Activated CD4-positive, alpha-beta memory T cell treated with anti-CD3 and anti-CD28 coated beads for 36 hours (primary cell): ENCODE measurements at regions not wholly inside any gene's neighbourhood (a gene's known extent, or its start where the extent isn't known, plus 50 kb on each side); places are given as distances from the start of the nearest gene placed in this dataset.

Source experiments
- CTCF ChIA-PET: fragments of 350-600 bp; sonication (Branson Sonifier 250); formaldehyde crosslinking; loops from one replicate; lab custom pipeline; 2021; ENCODE audit warnings: antibody characterized with exemption, inconsistent platforms; lab: Charles Lee
- POLR2A ChIA-PET: fragments of 350-600 bp; sonication (Branson Sonifier 250); formaldehyde crosslinking; loops from one replicate; lab custom pipeline; 2021; ENCODE audit warnings: antibody characterized with exemption; lab: Charles Lee
- DNase-seq: peaks from one replicate; pipeline ENCODE4 v3.0.0-alpha.2; 2020
- H3K27ac Mint-ChIP-seq: one replicate; pipeline ENCODE4 v1.8.0; 2021; ENCODE audit warnings: mixed read lengths
- H3K27me3 Mint-ChIP-seq: one replicate; pipeline ENCODE4 v1.8.0; 2021; ENCODE audit warnings: mixed read lengths
- H3K36me3 Mint-ChIP-seq: one replicate; pipeline ENCODE4 v1.8.0; 2021; ENCODE audit warnings: mixed read lengths
- H3K4me1 Mint-ChIP-seq: one replicate; pipeline ENCODE4 v1.8.0; 2021; ENCODE audit warnings: low read depth, mixed read lengths
- H3K4me3 Mint-ChIP-seq: one replicate; pipeline ENCODE4 v1.8.0; 2021; ENCODE audit warnings: mild to moderate bottlenecking, mixed read lengths
- H3K9me3 Mint-ChIP-seq: one replicate; pipeline ENCODE4 v1.8.0; 2021; ENCODE audit warnings: mixed read lengths
- intact Hi-C: fragments of 100-400 bp; cut with micrococcal nuclease; formaldehyde crosslinking; loops from one replicate; pipeline ENCODE4 v1.15.1; 2023

DNA sequence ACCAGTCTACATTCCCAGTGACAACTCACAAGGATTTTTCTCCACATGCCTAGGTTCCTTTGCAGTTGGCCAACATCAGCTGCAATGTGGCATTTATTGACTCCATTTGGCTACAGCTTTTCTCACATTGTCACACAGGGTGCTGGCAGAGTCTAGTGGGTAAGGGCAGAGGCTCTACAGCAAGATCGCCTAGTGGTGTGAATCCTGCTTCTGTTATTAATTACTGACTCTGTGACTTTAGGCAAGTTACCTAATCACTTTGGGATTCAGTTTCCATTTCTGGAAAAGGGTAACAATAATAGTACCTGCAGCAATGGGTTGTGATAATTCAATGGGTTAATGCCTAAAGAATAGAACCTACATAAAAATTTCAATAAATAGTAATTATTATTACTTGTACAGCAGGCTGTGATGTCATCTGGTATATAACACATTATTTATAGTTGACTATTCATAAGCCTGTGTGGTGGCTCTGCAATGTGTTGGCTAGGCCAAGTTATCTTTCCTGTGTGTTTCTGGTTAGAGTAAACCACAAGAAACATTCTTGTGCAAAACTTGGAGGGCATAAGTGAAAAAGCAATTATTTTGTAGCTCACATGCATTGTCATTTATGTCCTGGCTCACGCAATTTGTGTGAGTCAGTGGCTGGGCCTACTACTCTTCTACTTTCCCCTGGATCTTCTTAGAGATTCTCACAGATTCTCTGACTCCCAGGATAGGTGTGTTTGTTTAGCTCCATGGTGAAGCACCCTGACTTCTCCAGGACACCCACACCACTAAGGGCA lies 59.5 kb downstream of the PTGS2 start:
- Mint-ChIP-seq H3K27ac (no peak overlapping the region), H3K27me3 (no peaks in the 10 kb centered on the region), H3K9me3 (no peaks in the 10 kb centered on the region), H3K36me3 (no peaks in the 10 kb centered on the region), H3K4me1 (peaks cover 20% of the 10 kb centered on the region), H3K4me3 (no peak overlapping the region)
- intact Hi-C loops: no loop called here
- peak; percentile 25 for DNase-seq
- ChIA-PET CTCF (no interaction called here), POLR2A (no interaction called here)

DNA sequence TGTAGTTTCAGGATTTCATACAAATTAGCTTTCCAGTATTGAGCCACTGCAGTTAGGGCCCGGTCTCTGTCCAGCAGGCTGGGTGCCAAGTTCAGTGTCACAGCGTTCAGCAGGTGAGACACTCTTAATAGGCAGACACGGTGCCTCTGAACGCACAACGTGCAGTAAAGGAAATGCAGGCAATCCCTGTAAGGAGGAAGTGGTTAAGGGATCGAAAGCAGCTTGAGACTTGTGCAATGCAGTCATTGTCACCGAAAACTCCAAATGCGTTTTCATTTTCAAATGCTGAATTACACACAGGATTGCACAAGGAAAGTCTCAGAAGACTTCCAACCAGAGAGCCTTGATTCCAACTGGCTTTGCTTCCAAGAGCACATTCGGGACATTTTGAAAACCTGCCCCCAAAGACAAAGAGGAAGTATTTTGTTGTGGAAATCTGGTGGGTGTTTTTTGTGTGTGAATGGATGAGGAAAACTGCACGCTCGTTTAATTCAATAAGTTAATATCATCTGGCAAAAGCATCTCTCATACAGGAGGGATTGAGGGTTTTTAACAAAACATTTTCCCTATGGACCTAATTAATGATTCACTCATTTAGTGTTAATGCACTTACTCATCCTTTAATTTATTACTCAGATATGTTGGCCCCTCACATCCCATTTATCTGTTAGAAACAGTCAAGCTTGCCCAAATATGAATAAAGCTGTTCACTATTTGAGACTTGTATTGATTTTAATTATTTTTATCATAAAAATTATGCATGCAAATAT lies 61.6 kb downstream of the PTGS2 start:
- ChIA-PET POLR2A (no interaction called here), CTCF (no interaction called here)
- peaks cover 33% of the 10 kb centered on the region for H3K4me1 Mint-ChIP-seq
- H3K4me3 Mint-ChIP-seq: no peak overlapping the region
- intact Hi-C loops: loop anchor here (1.0 to 10.0 kb wide), 4 partner anchors 64 to 214 kb away; partner anchors contain the start of gene PTGS2
- H3K27ac Mint-ChIP-seq: no peak overlapping the region
- peak; percentile 60 for DNase-seq
- H3K9me3 Mint-ChIP-seq: no peaks in the 10 kb centered on the region
- H3K36me3 Mint-ChIP-seq: no peaks in the 10 kb centered on the region
- H3K27me3 Mint-ChIP-seq: peaks cover 1% of the 10 kb centered on the region

DNA sequence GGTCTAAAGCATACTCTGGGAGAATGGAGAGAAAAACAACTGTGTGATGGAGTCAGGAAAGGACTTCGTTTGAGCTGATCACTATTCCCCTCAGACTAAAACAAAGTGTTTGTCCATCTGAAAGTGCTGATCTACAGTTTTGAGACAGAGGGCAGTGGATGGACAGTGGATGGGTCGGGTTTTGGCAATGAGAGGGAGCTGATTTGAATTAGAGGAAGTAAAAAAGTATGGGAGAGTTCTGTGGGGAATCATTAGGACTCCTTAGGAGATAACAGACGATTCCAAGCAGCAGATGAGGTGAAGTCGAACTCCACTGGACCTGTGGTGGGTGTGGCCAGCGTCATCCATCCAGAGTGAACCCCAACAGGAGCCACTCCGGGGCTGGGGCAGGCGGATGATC lies 62.3 kb downstream of the PTGS2 start:
- peaks cover 1% of the 10 kb centered on the region for H3K27me3 Mint-ChIP-seq
- intact Hi-C loops: loop anchor here (1.0 to 10.0 kb wide), 4 partner anchors 64 to 213 kb away; partner anchors contain the start of gene PTGS2
- H3K4me1 Mint-ChIP-seq: peaks cover 33% of the 10 kb centered on the region
- ChIA-PET POLR2A (no interaction called here), CTCF (no interaction called here)
- no peak overlapping the region for H3K27ac Mint-ChIP-seq
- H3K36me3 Mint-ChIP-seq: no peaks in the 10 kb centered on the region
- no peak overlapping the region for H3K4me3 Mint-ChIP-seq
- no peak for DNase-seq
- H3K9me3 Mint-ChIP-seq: no peaks in the 10 kb centered on the region

DNA sequence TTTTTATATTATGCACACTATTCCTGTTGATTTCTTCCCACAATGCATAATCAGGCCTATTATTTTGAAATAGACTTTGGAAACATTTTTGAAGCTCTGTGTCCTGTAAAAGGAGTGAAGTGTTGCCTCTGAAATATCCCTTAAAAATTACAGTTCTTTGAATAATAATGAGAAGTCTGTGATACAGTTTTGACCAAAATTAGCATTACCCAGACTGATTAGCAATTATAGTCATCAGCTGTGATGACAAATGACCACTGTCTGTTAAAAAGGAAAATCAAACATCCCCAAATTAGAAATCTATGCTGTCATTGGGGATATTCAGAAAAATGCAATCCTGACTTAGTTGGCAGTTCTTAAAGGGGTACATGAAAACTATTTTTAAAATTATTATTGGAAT lies 63.7 kb downstream of the PTGS2 start:
- DNase-seq: no peak
- Mint-ChIP-seq H3K4me1 (peaks cover 33% of the 10 kb centered on the region), H3K27me3 (peaks cover 1% of the 10 kb centered on the region), H3K27ac (no peak overlapping the region), H3K36me3 (no peaks in the 10 kb centered on the region), H3K4me3 (no peak overlapping the region), H3K9me3 (no peaks in the 10 kb centered on the region)
- intact Hi-C loops: loop anchor here (5.0 to 10.0 kb wide), 3 partner anchors 66 to 212 kb away; partner anchors contain the start of gene PTGS2
- ChIA-PET CTCF (interaction anchor here (0.6 to 0.8 kb wide), 2 partner anchors 111 to 370 kb away, joined by 3 read pairs; no protein-coding TSS in a partner anchor), POLR2A (no interaction called here)

DNA sequence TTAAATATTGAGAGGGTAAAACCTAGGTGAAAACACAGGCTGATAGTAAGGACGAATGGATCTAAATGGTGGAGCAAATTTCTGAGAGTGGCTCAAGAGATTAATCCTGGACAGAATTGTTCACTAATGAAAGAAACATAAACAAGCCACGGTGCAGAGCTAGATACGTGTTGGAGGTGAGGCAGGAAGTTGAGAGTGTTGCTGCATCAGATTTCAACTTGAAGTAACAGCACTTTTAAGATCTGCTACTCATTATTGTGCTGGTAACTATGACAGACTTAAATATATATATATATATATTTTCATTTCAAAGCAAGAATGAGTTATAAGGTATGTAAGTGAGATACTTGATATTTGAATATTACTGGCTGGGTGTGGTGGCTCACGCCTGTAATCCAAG lies 64.9 kb downstream of the PTGS2 start:
- POLR2A ChIA-PET: no interaction called here
- intact Hi-C loops: loop anchor here (5.0 to 10.0 kb wide), 3 partner anchors 67 to 211 kb away; partner anchors contain the start of gene PTGS2
- H3K4me3 Mint-ChIP-seq: no peak overlapping the region

DNA sequence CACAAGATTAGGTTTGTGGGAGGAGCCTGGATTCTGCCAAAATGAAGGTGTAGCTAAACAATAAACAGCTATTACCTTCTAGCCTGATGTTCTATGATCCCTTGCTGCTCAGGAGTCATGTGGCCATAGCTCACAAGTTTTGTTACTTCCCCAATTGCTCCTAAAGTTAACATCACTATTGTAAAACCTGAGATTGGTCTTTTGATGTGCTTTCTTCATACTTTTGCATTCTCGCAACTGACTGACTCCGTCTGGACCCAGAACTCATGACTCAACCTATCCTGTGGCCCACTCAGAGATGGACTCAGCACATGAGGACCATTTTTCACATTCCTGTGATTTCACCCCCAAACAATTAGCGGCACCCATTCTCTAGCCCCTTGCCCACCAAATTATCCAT lies 69.1 kb downstream of the PTGS2 start:
- no peak for DNase-seq
- ChIA-PET POLR2A (no interaction called here), CTCF (interaction anchor here (0.5 kb wide), 1 partner anchor 444 kb away, joined by 3 read pairs; no protein-coding TSS in a partner anchor)
- Mint-ChIP-seq H3K36me3 (no peaks in the 10 kb centered on the region), H3K4me1 (peaks cover 13% of the 10 kb centered on the region), H3K27me3 (peaks cover 10% of the 10 kb centered on the region), H3K9me3 (no peaks in the 10 kb centered on the region), H3K27ac (no peak overlapping the region), H3K4me3 (no peak overlapping the region)
- intact Hi-C loops: loop anchor here (10.0 kb wide), 2 partner anchors 126 to 206 kb away; no protein-coding TSS in a partner anchor

More for the DNA sequence above, 64.9 kb downstream of the PTGS2 start:
- Mint-ChIP-seq H3K4me1 (peaks cover 26% of the 10 kb centered on the region), H3K27me3 (peaks cover 5% of the 10 kb centered on the region), H3K36me3 (no peaks in the 10 kb centered on the region), H3K9me3 (no peaks in the 10 kb centered on the region), H3K27ac (no peak overlapping the region)
- no peak for DNase-seq
- CTCF ChIA-PET: interaction anchor here (1.7 kb wide), 1 partner anchor 9 kb away, joined by 6 read pairs; no protein-coding TSS in a partner anchor

DNA sequence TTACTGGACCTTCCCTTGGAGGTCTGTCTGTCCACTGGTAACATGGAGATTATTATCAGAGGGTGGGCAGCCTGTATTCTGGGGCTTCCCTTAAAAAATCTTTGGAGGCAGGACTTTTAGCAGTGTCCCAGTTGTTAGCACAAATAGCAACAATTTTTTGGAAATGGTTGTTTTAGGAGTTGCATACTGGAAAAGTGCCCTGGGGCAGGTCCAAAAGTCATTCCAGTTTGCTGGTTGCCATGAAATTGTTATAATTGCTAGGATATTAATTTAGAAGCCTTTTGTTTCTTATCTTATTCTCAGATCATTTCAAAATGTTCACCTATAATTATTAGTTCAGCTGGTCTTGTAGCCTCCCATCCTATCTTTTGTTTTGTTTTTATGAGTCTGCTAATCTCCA lies 71.0 kb downstream of the PTGS2 start:
- Mint-ChIP-seq H3K4me3 (no peak overlapping the region), H3K4me1 (peaks cover 3% of the 10 kb centered on the region), H3K36me3 (no peaks in the 10 kb centered on the region), H3K9me3 (no peaks in the 10 kb centered on the region), H3K27ac (no peak overlapping the region), H3K27me3 (peaks cover 12% of the 10 kb centered on the region)
- no peak for DNase-seq
- ChIA-PET CTCF (no interaction called here), POLR2A (no interaction called here)
- intact Hi-C loops: no loop called here

DNA sequence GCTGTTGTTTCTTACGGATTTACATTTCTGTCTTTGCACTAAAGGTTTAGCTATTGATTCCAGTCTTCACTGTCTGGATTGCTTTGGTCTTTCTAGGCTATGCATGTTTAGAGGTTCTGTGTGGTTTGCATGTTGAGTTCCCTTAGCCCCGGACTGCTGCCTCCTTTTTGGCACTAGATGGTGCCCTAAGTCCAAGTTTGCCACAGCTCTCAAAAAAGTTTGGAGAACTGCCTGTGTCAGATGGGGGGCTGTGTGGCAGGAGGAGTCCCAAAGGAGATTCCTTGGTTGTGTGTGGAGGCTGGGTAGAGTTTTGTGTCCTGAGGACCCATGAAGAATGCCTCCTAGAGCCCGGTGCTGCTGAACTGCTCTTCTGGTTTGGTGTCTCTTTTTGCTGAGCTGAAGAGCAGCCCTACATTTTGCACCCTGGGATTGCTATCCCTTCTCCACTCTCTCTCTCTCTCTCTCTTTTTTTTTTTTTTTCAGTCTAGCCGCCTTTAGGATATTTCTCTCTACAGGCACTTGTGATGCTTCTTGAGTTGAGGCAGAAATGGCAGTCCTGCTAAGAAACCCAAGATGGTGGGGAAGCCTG lies 74.4 kb downstream of the PTGS2 start:
- H3K27me3 Mint-ChIP-seq: peaks cover 15% of the 10 kb centered on the region
- H3K36me3 Mint-ChIP-seq: no peaks in the 10 kb centered on the region
- intact Hi-C loops: loop anchor here (1.0 kb wide), 1 partner anchor 380 kb away; no protein-coding TSS in a partner anchor
- peak; percentile 30 for DNase-seq
- no peaks in the 10 kb centered on the region for H3K9me3 Mint-ChIP-seq
- ChIA-PET CTCF (interaction anchor here (0.6 to 3.5 kb wide), 8 partner anchors 9 to 711 kb away, joined by 3 to 16 read pairs (median 3); no protein-coding TSS in a partner anchor), POLR2A (no interaction called here)
- H3K27ac Mint-ChIP-seq: no peak overlapping the region
- no peaks in the 10 kb centered on the region for H3K4me1 Mint-ChIP-seq
- H3K4me3 Mint-ChIP-seq: no peak overlapping the region

DNA sequence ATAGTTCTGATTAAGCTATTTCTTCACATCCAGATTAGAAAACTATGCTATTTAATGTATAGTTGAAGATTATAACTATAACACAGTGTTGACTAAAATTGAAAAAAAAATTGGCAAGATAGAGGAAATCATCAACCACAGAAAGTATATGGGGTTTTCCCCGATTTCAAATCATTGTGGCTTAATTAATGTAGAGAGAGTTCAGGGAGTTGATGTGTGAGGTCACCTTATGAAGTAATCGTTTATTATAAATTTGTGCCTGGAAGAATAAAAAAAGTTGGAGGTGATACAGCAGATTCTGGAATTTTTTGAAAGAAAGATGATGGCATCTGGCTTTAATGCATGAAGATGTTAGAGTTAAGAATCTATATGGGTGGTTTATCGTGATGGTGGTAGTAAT lies 84.3 kb downstream of the PTGS2 start:
- H3K9me3 Mint-ChIP-seq: peaks cover 19% of the 10 kb centered on the region
- POLR2A ChIA-PET: interaction anchor here (0.7 kb wide), 1 partner anchor 18 kb away, joined by 6 read pairs; no protein-coding TSS in a partner anchor
- CTCF ChIA-PET: no interaction called here
- no peak for DNase-seq
- H3K27ac Mint-ChIP-seq: no peak overlapping the region
- no peaks in the 10 kb centered on the region for H3K36me3 Mint-ChIP-seq
- peaks cover 25% of the 10 kb centered on the region for H3K27me3 Mint-ChIP-seq
- H3K4me1 Mint-ChIP-seq: peaks cover 6% of the 10 kb centered on the region
- H3K4me3 Mint-ChIP-seq: no peak overlapping the region
- intact Hi-C loops: no loop called here

DNA sequence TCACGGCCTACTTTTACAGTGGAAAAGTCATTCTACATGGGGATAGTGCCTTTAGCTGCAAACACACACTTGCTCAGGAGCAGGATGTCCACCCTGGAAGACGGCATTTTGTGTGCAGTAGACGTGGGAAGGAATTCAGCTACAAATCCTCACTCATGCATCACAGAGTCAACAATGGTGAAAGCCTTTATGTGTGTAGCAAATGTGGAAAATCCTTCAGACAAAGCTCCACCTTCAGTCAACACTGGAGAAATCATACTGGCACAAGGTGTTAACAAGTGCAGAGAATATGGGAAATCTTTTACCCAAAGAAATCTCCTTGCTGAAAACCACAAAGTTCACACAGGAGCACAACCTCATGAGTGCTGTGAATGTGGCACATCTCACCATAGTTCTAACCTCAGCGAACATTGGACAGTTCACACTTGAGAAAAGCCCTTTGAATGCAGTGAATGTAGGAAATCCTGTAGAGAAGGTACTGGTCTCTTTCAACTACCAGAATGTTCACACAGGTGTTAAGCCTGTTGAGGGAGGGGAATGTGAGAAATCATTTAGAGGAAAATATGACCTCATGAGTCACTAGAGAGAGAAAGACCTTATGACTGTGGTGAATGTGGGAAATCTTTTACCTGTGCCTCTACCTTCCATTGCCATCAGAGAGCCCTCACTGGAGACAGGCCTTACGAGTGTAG lies 101.8 kb downstream of the PTGS2 start:
- no peak overlapping the region for H3K27ac Mint-ChIP-seq
- no peaks in the 10 kb centered on the region for H3K27me3 Mint-ChIP-seq
- ChIA-PET CTCF (no interaction called here), POLR2A (no interaction called here)
- intact Hi-C loops: no loop called here
- H3K9me3 Mint-ChIP-seq: peaks cover 12% of the 10 kb centered on the region
- no peaks in the 10 kb centered on the region for H3K36me3 Mint-ChIP-seq
- DNase-seq: no peak
- no peak overlapping the region for H3K4me3 Mint-ChIP-seq
- no peaks in the 10 kb centered on the region for H3K4me1 Mint-ChIP-seq

DNA sequence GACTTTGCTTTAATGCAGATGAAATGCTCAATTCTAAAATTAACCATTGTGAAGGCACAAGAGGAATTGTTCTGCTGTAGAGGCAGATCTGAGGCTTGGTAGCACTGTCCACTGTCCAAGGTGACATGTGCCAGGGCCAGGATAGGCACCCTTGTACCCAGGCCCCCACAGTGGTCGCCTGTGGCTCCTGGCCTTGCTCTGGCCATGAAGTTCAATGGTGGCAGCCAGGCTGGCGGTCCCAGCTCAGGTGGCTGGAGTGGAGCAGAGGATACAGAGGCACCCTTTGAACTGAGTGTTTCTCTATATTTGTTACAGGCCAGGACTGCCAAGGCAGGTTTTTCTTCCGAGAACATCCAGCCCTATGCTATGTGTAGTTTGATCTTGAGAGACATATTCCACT lies 102.6 kb downstream of the PTGS2 start:
- Mint-ChIP-seq H3K27me3 (no peaks in the 10 kb centered on the region), H3K36me3 (no peaks in the 10 kb centered on the region), H3K4me1 (peaks cover 1% of the 10 kb centered on the region), H3K27ac (no peak overlapping the region), H3K4me3 (no peak overlapping the region), H3K9me3 (peaks cover 6% of the 10 kb centered on the region)
- DNase-seq: no peak
- POLR2A ChIA-PET: no interaction called here
- intact Hi-C loops: no loop called here
- CTCF ChIA-PET: no interaction called here
